HepG2 (cell line): ENCODE measurements at regions not wholly inside any gene's neighbourhood (a gene's known extent, or its start where the extent isn't known, plus 50 kb on each side); places are given as distances from the start of the nearest gene placed in this dataset.
A peak's percentile ranks its signal among the peaks of the same experiment; 100 is the strongest.

Source experiments
- ADNP ChIP-seq: sonication (generic); formaldehyde crosslinking; IDR thresholded peaks from 2 replicates; pipeline ENCODE4 v1.4.0; 2020; ENCODE audit warnings: missing genetic modification reagents
- ARID4A ChIP-seq: sonication (generic); formaldehyde crosslinking; IDR thresholded peaks from 2 replicates; pipeline ENCODE4 v1.5.0; 2020; ENCODE audit warnings: mild to moderate bottlenecking, missing genetic modification reagents, borderline replicate concordance
- HMGXB4 ChIP-seq, 2 experiments: sonication (generic) in 1 of 2; formaldehyde crosslinking in 1 of 2; IDR thresholded peaks; 2 replicates each; pipeline versions ENCODE4 v1.4.0 to v1.6.1; 2018 to 2020; ENCODE audit warnings: missing genetic modification reagents in 2 of 2, borderline replicate concordance in 1 of 2, low read depth in 1 of 2, mild to moderate bottlenecking in 1 of 2, missing biosample characterization in 1 of 2
- HOMEZ ChIP-seq: IDR thresholded peaks from 2 replicates; pipeline ENCODE4 v1.6.1; 2016; ENCODE audit warnings: low read depth
- IRF2 ChIP-seq: IDR thresholded peaks from 2 replicates; pipeline ENCODE4 v1.6.1; 2018; ENCODE audit warnings: missing genetic modification reagents, missing compliant biosample characterization
- NFE2L2 ChIP-seq: fragments of 150-350 bp; IDR thresholded peaks from 2 replicates; pipeline ENCODE4 v1.6.1; 2014; ENCODE audit warnings: low read length
- RERE ChIP-seq: IDR thresholded peaks from 2 replicates; pipeline ENCODE4 v1.6.1; 2016; ENCODE audit warnings: low read depth, missing genetic modification reagents, missing compliant biosample characterization
- THAP11 ChIP-seq: IDR thresholded peaks from 2 replicates; pipeline ENCODE4 v1.6.1; 2016; ENCODE audit warnings: missing biosample characterization, missing genetic modification reagents
- U2AF2 ChIP-seq: fragments of 200-400 bp; formaldehyde crosslinking; IDR thresholded peaks from 2 replicates; pipeline ENCODE4 v1.6.1; 2017; ENCODE audit warnings: low read depth, mild to moderate bottlenecking, low read length
- ZNF292 ChIP-seq: sonication (generic); formaldehyde crosslinking; IDR thresholded peaks from 2 replicates; pipeline ENCODE4 v1.8.1; 2022; ENCODE audit warnings: mild to moderate bottlenecking, low read depth, missing genetic modification reagents, borderline replicate concordance
- ZNF543 ChIP-seq: sonication (generic); formaldehyde crosslinking; IDR thresholded peaks from 2 replicates; pipeline ENCODE4 v1.4.0; 2020; ENCODE audit warnings: mild to moderate bottlenecking, missing genetic modification reagents

GRCh38 chr1:193355178-193355577 is 168.8 kb upstream of the B3GALT2 start (continued):
- TF ChIP-seq ARID4A (CRISPR knock-in tag) (no peak), HMGXB4 (CRISPR knock-in tag; IDR thresholded peaks at IDR 0.05; ENCODE audit: borderline replicate concordance in 1 of 2, low read depth in 1 of 2) (0 out of 4 replicates have a peak, but pooled peaks of 1 of the 2 experiments have one; percentile 33), ADNP (CRISPR knock-in tag) (no peak), ZNF292 (no peak), U2AF2 (no peak), THAP11 (CRISPR knock-in tag) (peak; percentile 45; the same call in 1 of the 2 replicates), IRF2 (CRISPR knock-in tag) (0 out of 2 replicates have a peak, but pooled peaks have one; percentile 14), NFE2L2 (no peak), HOMEZ (CRISPR knock-in tag) (peak; percentile 72; the same call in 1 of the 2 replicates), RERE (peak; percentile 90), ZNF543 (CRISPR knock-in tag) (no peak)
